HepG2 (cell line): ENCODE measurements at regions not wholly inside any gene's neighbourhood (a gene's known extent, or its start where the extent isn't known, plus 50 kb on each side); places are given as distances from the start of the nearest gene placed in this dataset.

Experiments
- AGO2 ChIP-seq: fragments of 200-400 bp; formaldehyde crosslinking; optimal IDR thresholded peaks from 2 replicates; pipeline ENCODE3; 2017; ENCODE audit warnings: mild to moderate bottlenecking, low read depth, low read length, moderate library complexity
- ASH2L ChIP-seq: fragments of 300-600, 200-600 bp; sonication (generic); IDR thresholded peaks from 2 replicates; pipeline ENCODE4 v1.7.0; 2017; ENCODE audit warnings: low read depth, mild to moderate bottlenecking, moderate library complexity, mixed read lengths, low read length; ENCODE audit not compliant: insufficient read length
- CHD4 ChIP-seq: fragments of 200-600 bp; sonication (generic); IDR thresholded peaks from 2 replicates; pipeline ENCODE4 v1.7.0; 2017; ENCODE audit warnings: mild to moderate bottlenecking, low read length, borderline replicate concordance
- FOXC1 ChIP-seq: sonication (generic); formaldehyde crosslinking; IDR thresholded peaks from 2 replicates; pipeline ENCODE4 v1.8.0; 2022; ENCODE audit warnings: mild to moderate bottlenecking, missing genetic modification reagents, borderline replicate concordance
- GATAD2A ChIP-seq: IDR thresholded peaks from 2 replicates; pipeline ENCODE4 v1.6.1; 2016
- JUND ChIP-seq: sonication (generic); formaldehyde crosslinking; IDR thresholded peaks from 2 replicates; pipeline ENCODE4 v1.8.0; 2022; ENCODE audit warnings: mild to moderate bottlenecking, missing genetic modification reagents
- MAFG ChIP-seq: sonication (generic); formaldehyde crosslinking; IDR thresholded peaks from 2 replicates; pipeline ENCODE4 v1.5.1; 2020; ENCODE audit warnings: mild to moderate bottlenecking, missing genetic modification reagents
- MED8 ChIP-seq: sonication (generic); formaldehyde crosslinking; IDR thresholded peaks from 2 replicates; pipeline ENCODE4 v1.8.1; 2023; ENCODE audit warnings: mild to moderate bottlenecking, missing genetic modification reagents; ENCODE audit not compliant: insufficient replicate concordance
- NAIF1 ChIP-seq: sonication (generic); formaldehyde crosslinking; IDR thresholded peaks from 2 replicates; pipeline ENCODE4 v1.5.0; 2020; ENCODE audit warnings: mild to moderate bottlenecking, missing genetic modification reagents, borderline replicate concordance
- NFIB ChIP-seq: sonication (generic); formaldehyde crosslinking; IDR thresholded peaks from 2 replicates; pipeline ENCODE4 v1.9.0; 2021; ENCODE audit warnings: missing genetic modification reagents, mild to moderate bottlenecking, borderline replicate concordance
- PHF21A ChIP-seq: sonication (generic); formaldehyde crosslinking; IDR thresholded peaks from 2 replicates; pipeline ENCODE4 v1.5.0; 2020; ENCODE audit warnings: mild to moderate bottlenecking, missing genetic modification reagents
- POLR2AphosphoS5 ChIP-seq: IDR thresholded peaks from 2 replicates; pipeline ENCODE4 v1.6.1; 2012; ENCODE audit warnings: low read depth, low read length
- RELA ChIP-seq: sonication (generic); formaldehyde crosslinking; IDR thresholded peaks from 2 replicates; pipeline ENCODE4 v1.4.0; 2020; ENCODE audit warnings: missing genetic modification reagents
- THAP11 ChIP-seq: IDR thresholded peaks from 2 replicates; pipeline ENCODE4 v1.6.1; 2016; ENCODE audit warnings: missing biosample characterization, missing genetic modification reagents
- U2AF2 ChIP-seq: fragments of 200-400 bp; formaldehyde crosslinking; IDR thresholded peaks from 2 replicates; pipeline ENCODE4 v1.6.1; 2017; ENCODE audit warnings: low read depth, mild to moderate bottlenecking, low read length
- ZBTB2 ChIP-seq: sonication (generic); formaldehyde crosslinking; IDR thresholded peaks from 2 replicates; pipeline ENCODE4 v1.8.0; 2022; ENCODE audit warnings: low read depth, missing genetic modification reagents
- ZMYM3 ChIP-seq: sonication (generic); formaldehyde crosslinking; IDR thresholded peaks from 2 replicates; pipeline ENCODE4 v1.5.1; 2020; ENCODE audit warnings: mild to moderate bottlenecking, missing genetic modification reagents
- ZNF24 ChIP-seq: fragments of 450-650 bp; IDR thresholded peaks from 2 replicates; pipeline ENCODE4 v1.6.1; 2017; ENCODE audit warnings: antibody characterized with exemption, mild to moderate bottlenecking
- ZNF546 ChIP-seq: sonication (generic); formaldehyde crosslinking; conservative IDR thresholded peaks from 2 replicates; pipeline ENCODE4 v1.8.1; 2023; ENCODE audit warnings: mild to moderate bottlenecking, missing genetic modification reagents
- ZNF607 ChIP-seq: sonication (generic); formaldehyde crosslinking; IDR thresholded peaks from 2 replicates; pipeline ENCODE4 v1.5.1; 2020; ENCODE audit warnings: missing genetic modification reagents, mild to moderate bottlenecking, borderline replicate concordance
- ZNF792 ChIP-seq: IDR thresholded peaks from 2 replicates; pipeline ENCODE4 v1.6.1; 2016
- TF ChIP-seq, protein P1 (sequence below): sonication (generic); formaldehyde crosslinking; IDR thresholded peaks from 2 replicates; pipeline ENCODE4 v1.4.0; 2020; ENCODE audit warnings: missing genetic modification reagents, borderline replicate concordance
- TF ChIP-seq, protein P2 (sequence below): IDR thresholded peaks from 2 replicates; pipeline ENCODE4 v1.6.1; 2016
- TF ChIP-seq, protein P3 (sequence below): sonication (generic); formaldehyde crosslinking; IDR thresholded peaks from 2 replicates; pipeline ENCODE4 v1.4.0; 2020; ENCODE audit warnings: mild to moderate bottlenecking, missing genetic modification reagents
- TF ChIP-seq, protein P4 (sequence below): sonication (generic); formaldehyde crosslinking; IDR thresholded peaks from 2 replicates; pipeline ENCODE4 v1.4.0; 2020; ENCODE audit warnings: missing genetic modification reagents

- TF ChIP-seq, protein P1, sequence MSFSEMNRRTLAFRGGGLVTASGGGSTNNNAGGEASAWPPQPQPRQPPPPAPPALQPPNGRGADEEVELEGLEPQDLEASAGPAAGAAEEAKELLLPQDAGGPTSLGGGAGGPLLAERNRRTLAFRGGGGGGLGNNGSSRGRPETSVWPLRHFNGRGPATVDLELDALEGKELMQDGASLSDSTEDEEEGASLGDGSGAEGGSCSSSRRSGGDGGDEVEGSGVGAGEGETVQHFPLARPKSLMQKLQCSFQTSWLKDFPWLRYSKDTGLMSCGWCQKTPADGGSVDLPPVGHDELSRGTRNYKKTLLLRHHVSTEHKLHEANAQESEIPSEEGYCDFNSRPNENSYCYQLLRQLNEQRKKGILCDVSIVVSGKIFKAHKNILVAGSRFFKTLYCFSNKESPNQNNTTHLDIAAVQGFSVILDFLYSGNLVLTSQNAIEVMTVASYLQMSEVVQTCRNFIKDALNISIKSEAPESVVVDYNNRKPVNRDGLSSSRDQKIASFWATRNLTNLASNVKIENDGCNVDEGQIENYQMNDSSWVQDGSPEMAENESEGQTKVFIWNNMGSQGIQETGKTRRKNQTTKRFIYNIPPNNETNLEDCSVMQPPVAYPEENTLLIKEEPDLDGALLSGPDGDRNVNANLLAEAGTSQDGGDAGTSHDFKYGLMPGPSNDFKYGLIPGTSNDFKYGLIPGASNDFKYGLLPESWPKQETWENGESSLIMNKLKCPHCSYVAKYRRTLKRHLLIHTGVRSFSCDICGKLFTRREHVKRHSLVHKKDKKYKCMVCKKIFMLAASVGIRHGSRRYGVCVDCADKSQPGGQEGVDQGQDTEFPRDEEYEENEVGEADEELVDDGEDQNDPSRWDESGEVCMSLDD (CRISPR knock-in tag) = no peak
- TF ChIP-seq ZNF607 (CRISPR knock-in tag) (no peak), NFIB (CRISPR knock-in tag) (no peak), CHD4 (no peak), FOXC1 (CRISPR knock-in tag) (no peak), MED8 (CRISPR knock-in tag) (no peak), ASH2L (no peak), AGO2 (no peak), MAFG (CRISPR knock-in tag) (no peak), THAP11 (no peak), ZNF792 (CRISPR knock-in tag) (peak; percentile 43; the same call in 1 of the 2 replicates), NAIF1 (CRISPR knock-in tag) (no peak), ZNF24 (no peak), ZMYM3 (CRISPR knock-in tag) (no peak; the same call in 1 of the 2 replicates), PHF21A (CRISPR knock-in tag) (no peak), RELA (CRISPR knock-in tag) (no peak), GATAD2A (peak; percentile 78), ZBTB2 (CRISPR knock-in tag) (no peak), JUND (CRISPR knock-in tag) (no peak), ZNF546 (no peak), POLR2AphosphoS5 (no peak), U2AF2 (no peak)
- TF ChIP-seq, protein P2, sequence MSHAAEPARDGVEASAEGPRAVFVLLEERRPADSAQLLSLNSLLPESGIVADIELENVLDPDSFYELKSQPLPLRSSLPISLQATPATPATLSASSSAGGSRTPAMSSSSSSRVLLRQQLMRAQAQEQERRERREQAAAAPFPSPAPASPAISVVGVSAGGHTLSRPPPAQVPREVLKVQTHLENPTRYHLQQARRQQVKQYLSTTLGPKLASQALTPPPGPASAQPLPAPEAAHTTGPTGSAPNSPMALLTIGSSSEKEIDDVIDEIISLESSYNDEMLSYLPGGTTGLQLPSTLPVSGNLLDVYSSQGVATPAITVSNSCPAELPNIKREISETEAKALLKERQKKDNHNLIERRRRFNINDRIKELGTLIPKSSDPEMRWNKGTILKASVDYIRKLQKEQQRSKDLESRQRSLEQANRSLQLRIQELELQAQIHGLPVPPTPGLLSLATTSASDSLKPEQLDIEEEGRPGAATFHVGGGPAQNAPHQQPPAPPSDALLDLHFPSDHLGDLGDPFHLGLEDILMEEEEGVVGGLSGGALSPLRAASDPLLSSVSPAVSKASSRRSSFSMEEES (CRISPR knock-in tag) = no peak
- TF ChIP-seq, protein P3, sequence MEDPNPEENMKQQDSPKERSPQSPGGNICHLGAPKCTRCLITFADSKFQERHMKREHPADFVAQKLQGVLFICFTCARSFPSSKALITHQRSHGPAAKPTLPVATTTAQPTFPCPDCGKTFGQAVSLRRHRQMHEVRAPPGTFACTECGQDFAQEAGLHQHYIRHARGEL (CRISPR knock-in tag) = no peak
- TF ChIP-seq, protein P4, sequence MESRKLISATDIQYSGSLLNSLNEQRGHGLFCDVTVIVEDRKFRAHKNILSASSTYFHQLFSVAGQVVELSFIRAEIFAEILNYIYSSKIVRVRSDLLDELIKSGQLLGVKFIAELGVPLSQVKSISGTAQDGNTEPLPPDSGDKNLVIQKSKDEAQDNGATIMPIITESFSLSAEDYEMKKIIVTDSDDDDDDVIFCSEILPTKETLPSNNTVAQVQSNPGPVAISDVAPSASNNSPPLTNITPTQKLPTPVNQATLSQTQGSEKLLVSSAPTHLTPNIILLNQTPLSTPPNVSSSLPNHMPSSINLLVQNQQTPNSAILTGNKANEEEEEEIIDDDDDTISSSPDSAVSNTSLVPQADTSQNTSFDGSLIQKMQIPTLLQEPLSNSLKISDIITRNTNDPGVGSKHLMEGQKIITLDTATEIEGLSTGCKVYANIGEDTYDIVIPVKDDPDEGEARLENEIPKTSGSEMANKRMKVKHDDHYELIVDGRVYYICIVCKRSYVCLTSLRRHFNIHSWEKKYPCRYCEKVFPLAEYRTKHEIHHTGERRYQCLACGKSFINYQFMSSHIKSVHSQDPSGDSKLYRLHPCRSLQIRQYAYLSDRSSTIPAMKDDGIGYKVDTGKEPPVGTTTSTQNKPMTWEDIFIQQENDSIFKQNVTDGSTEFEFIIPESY = 0 out of 2 replicates have a peak, but pooled peaks have one; percentile 8
Observed at GRCh38 chr21:28256420-28256831, 736.3 kb downstream of the LTN1 start (continued).
